ENCODE measurements at regions not wholly inside any gene's neighbourhood (a gene's known extent, or its start where the extent isn't known, plus 50 kb on each side); places are given as distances from the start of the nearest gene placed in this dataset.

DNA sequence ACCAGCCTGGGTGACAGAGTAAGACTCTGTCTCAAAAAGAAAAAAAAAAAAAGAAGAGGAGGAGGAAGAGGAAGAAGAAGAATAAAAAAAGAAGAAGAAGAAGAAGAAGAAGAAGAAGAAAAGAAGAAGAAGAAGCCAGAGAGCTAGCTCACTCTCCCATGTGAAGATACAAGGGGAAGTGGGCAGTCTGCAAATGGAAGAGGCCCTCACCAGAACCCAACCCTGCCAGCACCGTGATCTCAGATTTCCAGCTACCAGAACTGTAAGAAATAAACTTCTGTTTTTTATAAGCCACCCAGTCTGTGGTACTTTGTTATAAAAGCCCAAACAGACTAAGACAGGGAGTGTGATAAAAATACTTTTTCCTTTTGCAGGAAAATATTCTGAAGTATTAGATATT is 130.7 kb downstream of the ETNK1 start:
- TF ChIP-seq NFE2L2 (conservative IDR thresholded peaks at IDR 0.05; ENCODE audit: low read length) (no peak), EP300 (IDR thresholded peaks at IDR 0.05) (no peak), CBX2 (IDR thresholded peaks at IDR 0.05; ENCODE audit: borderline replicate concordance, low read depth) (no peak), TFCP2L1 (CRISPR knock-in tag; IDR thresholded peaks at IDR 0.05) (no peak), RAD21 (conservative IDR thresholded peaks at IDR 0.05 in 1 of 2, IDR thresholded peaks at IDR 0.05 in 1 of 2) (no peak), ZFP36 (IDR thresholded peaks at IDR 0.05; ENCODE audit: borderline replicate concordance, partially characterized antibody) (no peak), POLR2A (IDR thresholded peaks at IDR 0.05; ENCODE audit: low read length) (no peak), SMC3 (IDR thresholded peaks at IDR 0.05) (no peak), JUN (IDR thresholded peaks at IDR 0.05) (no peak)
- TF ChIP-seq, protein P1, sequence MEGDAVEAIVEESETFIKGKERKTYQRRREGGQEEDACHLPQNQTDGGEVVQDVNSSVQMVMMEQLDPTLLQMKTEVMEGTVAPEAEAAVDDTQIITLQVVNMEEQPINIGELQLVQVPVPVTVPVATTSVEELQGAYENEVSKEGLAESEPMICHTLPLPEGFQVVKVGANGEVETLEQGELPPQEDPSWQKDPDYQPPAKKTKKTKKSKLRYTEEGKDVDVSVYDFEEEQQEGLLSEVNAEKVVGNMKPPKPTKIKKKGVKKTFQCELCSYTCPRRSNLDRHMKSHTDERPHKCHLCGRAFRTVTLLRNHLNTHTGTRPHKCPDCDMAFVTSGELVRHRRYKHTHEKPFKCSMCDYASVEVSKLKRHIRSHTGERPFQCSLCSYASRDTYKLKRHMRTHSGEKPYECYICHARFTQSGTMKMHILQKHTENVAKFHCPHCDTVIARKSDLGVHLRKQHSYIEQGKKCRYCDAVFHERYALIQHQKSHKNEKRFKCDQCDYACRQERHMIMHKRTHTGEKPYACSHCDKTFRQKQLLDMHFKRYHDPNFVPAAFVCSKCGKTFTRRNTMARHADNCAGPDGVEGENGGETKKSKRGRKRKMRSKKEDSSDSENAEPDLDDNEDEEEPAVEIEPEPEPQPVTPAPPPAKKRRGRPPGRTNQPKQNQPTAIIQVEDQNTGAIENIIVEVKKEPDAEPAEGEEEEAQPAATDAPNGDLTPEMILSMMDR (IDR thresholded peaks at IDR 0.05) = no peak
- TF ChIP-seq, protein P2, sequence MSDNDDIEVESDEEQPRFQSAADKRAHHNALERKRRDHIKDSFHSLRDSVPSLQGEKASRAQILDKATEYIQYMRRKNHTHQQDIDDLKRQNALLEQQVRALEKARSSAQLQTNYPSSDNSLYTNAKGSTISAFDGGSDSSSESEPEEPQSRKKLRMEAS (IDR thresholded peaks at IDR 0.05) = no peak
- TF ChIP-seq, protein P3, sequence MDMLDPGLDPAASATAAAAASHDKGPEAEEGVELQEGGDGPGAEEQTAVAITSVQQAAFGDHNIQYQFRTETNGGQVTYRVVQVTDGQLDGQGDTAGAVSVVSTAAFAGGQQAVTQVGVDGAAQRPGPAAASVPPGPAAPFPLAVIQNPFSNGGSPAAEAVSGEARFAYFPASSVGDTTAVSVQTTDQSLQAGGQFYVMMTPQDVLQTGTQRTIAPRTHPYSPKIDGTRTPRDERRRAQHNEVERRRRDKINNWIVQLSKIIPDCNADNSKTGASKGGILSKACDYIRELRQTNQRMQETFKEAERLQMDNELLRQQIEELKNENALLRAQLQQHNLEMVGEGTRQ (IDR thresholded peaks at IDR 0.05) = no peak

Data from A549 (cell line).